Raji (cell line): ENCODE measurements at regions not wholly inside any gene's neighbourhood (a gene's known extent, or its start where the extent isn't known, plus 50 kb on each side); places are given as distances from the start of the nearest gene placed in this dataset.

Experiments
- POLR2A ChIP-seq: IDR thresholded peaks from 2 replicates; pipeline ENCODE4 v1.6.1; 2011; ENCODE audit warnings: low read depth, low read length, control low read depth; ENCODE audit not compliant: insufficient read depth

DNA sequence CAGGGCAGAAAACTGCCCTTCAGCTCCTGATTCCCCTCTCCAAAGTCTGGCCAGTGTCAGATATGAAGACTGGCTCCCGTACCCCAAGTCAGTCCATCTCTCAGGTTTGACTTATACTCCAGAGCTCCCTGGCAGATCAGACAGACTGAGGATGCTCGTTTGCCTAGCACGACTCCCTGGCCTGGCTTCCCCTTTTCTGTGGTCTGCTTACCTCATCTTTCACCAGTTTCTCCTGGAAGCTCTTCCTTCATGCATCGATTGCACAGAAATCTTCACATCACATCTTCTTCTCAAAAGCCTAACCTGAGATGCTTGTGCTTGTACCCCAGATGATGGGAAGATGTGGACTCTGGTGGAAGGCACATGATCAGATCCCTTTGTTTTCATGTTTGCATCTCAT is 387.9 kb upstream of the POU3F3 start:
- TF ChIP-seq POLR2A = no peak

- TF ChIP-seq POLR2A = no peak
These were observed 385.1 kb upstream of the POU3F3 start for GRCh38 chr2:104468846-104469245.

GRCh38 chr2:104472076-104472475 is 381.8 kb upstream of the POU3F3 start:
- TF ChIP-seq POLR2A = no peak

- no peak for TF ChIP-seq POLR2A
These were observed 380.4 kb upstream of the POU3F3 start for GRCh38 chr2:104473546-104473945.

DNA sequence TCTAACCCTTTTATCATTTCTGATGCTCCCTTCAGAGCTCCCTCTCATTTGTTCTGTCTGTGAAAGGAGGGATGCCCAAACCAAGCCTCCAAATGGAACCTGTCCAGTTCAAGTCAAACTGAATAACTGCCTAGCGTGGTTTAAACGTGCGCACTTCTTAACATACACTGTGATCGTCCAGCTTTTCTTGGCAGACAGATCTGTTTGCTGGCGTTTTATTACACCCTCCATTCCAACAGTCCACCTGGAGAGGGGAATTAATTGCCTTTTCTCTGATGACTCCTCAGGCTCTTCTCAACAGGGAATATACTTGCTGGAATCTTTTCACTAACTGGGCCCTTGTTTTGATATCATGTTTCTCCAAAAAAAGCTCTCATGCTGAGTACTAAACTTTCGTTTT is 379.2 kb upstream of the POU3F3 start:
- no peak for TF ChIP-seq POLR2A

DNA sequence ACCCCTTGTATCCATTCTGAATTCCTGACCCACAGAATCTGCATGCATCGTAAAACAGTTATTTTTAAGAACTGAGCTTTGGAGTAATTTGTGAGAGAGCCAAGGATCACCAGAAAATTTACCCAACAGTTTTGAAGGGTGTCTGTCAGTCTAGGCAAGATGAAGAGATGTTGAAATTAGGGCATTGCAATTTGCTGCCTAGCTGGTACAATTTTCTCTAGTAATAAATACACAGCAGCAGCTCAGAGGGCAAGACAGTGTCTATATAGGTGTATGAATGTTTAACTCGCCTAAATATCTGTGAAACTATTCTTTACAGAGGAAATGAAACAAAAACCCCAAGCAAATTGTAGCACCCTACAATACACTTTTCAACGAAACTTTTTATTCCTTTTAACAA is 377.8 kb upstream of the POU3F3 start:
- no peak for TF ChIP-seq POLR2A

DNA sequence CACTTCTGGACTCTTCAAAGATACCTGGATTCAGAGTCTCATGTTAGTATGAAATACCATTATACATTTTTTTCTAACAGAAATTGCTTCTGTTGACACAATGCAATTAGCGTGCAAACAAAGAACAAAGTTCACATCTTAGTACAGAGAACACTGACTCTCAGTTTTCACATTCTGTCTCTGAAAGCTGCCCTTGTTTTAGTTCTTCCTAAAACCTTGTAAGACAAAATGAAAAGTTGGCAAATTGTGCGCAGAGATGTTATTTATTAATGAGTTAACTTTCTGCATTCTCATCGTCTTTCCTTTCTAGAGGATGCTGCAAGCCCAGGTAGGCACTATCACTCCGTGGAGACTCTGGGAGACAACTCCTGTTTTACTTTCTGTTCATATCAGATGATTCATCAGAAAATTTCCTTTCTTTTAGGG is 377.3 kb upstream of the POU3F3 start:
- TF ChIP-seq POLR2A = no peak

DNA sequence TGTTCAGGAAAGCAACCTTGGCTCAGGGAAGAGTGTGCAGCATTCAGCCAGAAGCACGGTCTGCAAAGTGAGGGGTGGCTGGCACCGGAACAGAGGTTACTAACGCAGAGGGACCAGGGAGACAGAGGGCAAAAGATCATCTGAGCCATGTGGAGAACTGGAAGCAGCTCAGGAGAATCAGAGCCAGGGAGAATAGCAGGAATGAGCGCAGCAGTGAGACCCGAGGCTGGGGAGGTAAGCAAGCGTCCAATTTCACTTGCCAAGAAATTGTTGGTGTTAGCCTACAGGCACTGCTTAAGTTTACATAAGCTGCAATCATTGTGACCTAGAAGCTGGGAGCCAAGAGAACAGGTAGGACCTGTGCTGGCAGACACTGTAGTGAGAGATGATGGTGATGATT is 372.6 kb upstream of the POU3F3 start:
- TF ChIP-seq POLR2A = no peak

- TF ChIP-seq POLR2A = no peak
These were observed 366.5 kb upstream of the POU3F3 start for GRCh38 chr2:104487366-104487765.

- TF ChIP-seq POLR2A = no peak
These were observed 360.2 kb upstream of the POU3F3 start for GRCh38 chr2:104493698-104494097.

DNA sequence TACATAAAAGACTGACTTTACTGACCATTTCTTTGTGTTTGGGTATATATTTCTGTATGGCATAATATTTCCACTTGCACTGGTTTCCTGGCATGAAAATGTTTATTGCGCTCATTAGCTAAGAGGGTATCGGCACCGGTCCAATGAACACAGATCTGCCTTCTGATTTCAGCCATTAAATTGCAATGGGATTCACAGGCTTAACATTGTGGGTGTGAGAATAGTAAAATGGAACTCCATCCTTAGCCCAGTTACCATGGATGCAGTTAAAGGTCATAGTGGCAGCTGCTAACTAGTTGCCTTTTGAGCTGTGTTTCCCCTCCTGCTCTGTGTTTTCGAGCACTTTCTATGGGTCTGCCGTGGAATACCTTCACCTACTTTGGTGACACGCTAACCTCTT is 352.6 kb upstream of the POU3F3 start:
- TF ChIP-seq POLR2A = no peak

DNA sequence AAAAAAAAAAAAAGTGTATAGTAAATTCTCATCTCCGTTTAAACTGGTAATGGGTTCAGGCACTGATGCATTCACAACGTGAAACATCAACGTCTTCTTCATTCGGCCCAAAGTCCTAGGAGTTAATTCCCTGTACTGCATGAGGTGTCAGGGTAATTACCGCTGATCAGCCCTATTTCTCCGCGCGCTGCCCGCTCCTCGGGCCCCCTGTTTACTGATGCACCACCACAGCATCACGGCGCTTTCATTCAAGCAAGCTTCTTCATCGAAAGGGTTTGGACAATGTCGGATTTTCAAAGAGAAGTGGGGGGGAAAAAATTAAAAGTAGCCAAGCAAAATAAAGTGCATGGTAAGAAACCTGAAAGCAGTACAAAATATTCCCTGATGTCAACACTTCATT is 352.0 kb upstream of the POU3F3 start:
- no peak for TF ChIP-seq POLR2A

- no peak for TF ChIP-seq POLR2A
These were observed 351.0 kb upstream of the POU3F3 start for GRCh38 chr2:104502901-104503300.

DNA sequence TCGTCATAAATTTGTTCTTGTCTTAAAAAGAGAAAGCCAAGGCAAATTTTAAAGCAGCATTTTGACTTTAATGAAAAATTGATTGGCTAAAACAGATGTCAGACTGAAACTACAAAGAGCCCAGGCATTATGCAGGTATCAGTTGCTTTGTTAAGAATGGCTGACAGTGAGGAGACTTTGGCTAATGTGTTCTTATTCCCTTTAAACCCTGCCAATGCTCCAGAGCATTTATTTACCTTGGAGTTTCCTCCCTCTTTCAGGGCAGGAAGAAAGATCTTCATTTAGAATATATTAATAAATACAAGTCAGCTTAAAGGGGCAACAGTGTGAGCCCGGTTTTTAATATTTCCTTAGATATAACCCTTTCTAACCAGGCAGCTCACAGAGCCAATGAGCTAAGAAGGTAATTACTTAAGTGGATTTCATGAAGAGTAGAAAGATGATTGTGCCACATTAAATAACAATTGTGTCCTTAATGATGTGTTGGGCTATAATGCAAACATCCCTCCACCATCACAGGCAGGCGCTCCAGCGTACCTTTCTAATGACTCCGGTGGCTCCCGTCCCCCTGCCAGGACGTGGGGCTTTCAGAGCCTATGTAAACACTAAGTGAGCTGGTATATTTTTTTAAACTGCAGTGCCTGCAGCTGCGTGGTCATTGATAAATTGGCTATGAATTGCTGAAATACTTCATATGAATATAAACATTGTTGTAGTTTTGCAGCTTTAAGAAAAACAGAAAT is 349.4 kb upstream of the POU3F3 start:
- TF ChIP-seq POLR2A = no peak

GRCh38 chr2:104518256-104518655 is 335.7 kb upstream of the POU3F3 start:
- TF ChIP-seq POLR2A = no peak

DNA sequence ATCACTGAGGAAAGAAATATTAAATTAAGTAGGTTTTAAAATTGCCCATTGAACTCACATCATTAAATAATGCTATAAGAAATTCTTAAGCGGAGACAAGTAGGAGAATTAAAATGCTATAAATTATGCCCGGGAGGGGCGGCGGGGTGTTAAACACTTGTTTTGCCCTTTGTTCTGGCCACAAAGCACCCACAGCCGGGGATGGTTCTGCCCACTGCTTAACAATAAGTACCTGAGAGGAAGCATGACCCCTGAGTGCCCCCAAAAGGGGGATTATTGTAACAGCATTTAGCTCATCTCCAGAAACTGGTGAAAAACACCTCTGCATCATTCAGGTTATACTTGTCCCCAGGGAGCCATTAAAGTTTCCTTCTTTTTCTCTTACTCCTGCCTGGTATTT is 332.7 kb upstream of the POU3F3 start:
- TF ChIP-seq POLR2A = no peak

- no peak for TF ChIP-seq POLR2A
These were observed 330.0 kb upstream of the POU3F3 start for GRCh38 chr2:104523921-104524320.
